ENCODE measurements at regions not wholly inside any gene's neighbourhood (a gene's known extent, or its start where the extent isn't known, plus 50 kb on each side); places are given as distances from the start of the nearest gene placed in this dataset.

- TF ChIP-seq REST (IDR thresholded peaks at IDR 0.05; ENCODE audit: unreplicated experiment) (no peak), EZH2 (IDR thresholded peaks at IDR 0.05; ENCODE audit: low read depth, unreplicated experiment) (no peak), EZH2phosphoT487 (IDR thresholded peaks at IDR 0.05; ENCODE audit: unreplicated experiment) (no peak), STAT1 (IDR thresholded peaks at IDR 0.05; ENCODE audit: unreplicated experiment) (no peak)
These were observed 83.3 kb downstream of the CLDN34 start (continued) for GRCh38 chrX:10050481-10050880.

GRCh38 chrX:10051866-10052480 is 84.8 kb downstream of the CLDN34 start:
- no peak for ATAC-seq
- Histone ChIP-seq H3K36me3 (ENCODE audit: insufficient read depth) (no peaks in the 10 kb centered on the region), H3K9me2 (ENCODE audit: insufficient read depth) (no peaks in the 10 kb centered on the region), H3F3A (replicated peaks; ENCODE audit: low read depth) (0 out of 2 replicates have a peak, but pooled peaks cover 4% of the 10 kb centered on the region), H3K79me2 (replicated peaks; ENCODE audit: insufficient read depth) (peaks cover 32% of the 10 kb centered on the region), H4K20me1 (replicated peaks; ENCODE audit: insufficient read depth) (no peaks in the 10 kb centered on the region), H3K27ac (ENCODE audit: low read depth) (no peak overlapping the region), H3K4me2 (no peak overlapping the region), H3K27me3 (ENCODE audit: insufficient read depth) (no peaks in the 10 kb centered on the region), H3K4me1 (ENCODE audit: insufficient read depth) (peaks cover 31% of the 10 kb centered on the region), H3K4me3 (no peak overlapping the region), H2AFZ (no peak overlapping the region)
- Mint-ChIP-seq H3K27me3 (ENCODE audit: insufficient read depth, low read depth, poor library complexity) (peaks cover 8% of the 10 kb centered on the region), H3K4me3 (no peak overlapping the region), H3K36me3 (ENCODE audit: low read depth) (peaks cover 14% of the 10 kb centered on the region), H3K9me3 (no peaks in the 10 kb centered on the region), H3K4me1 (peaks cover 49% of the 10 kb centered on the region), H3K27ac (no peak overlapping the region)
- no peak for DNase-seq (ENCODE audit: low spot score)
- TF ChIP-seq STAT1 (IDR thresholded peaks at IDR 0.05; ENCODE audit: unreplicated experiment) (no peak), EZH2phosphoT487 (IDR thresholded peaks at IDR 0.05; ENCODE audit: unreplicated experiment) (no peak), ETS1 (IDR thresholded peaks at IDR 0.05) (no peak), EZH2 (IDR thresholded peaks at IDR 0.05; ENCODE audit: low read depth, unreplicated experiment) (no peak), NANOG (IDR thresholded peaks at IDR 0.05; ENCODE audit: borderline replicate concordance) (no peak), ZNF114 (CRISPR knock-in tag; IDR thresholded peaks at IDR 0.05) (no peak), ZNF462 (CRISPR knock-in tag; IDR thresholded peaks at IDR 0.05) (no peak), REST (IDR thresholded peaks at IDR 0.05; ENCODE audit: unreplicated experiment) (no peak), POLR2AphosphoS5 (IDR thresholded peaks at IDR 0.05; ENCODE audit: low read depth) (no peak), ZNF331 (CRISPR knock-in tag; IDR thresholded peaks at IDR 0.05; ENCODE audit: low read depth) (no peak)

All from GM23338 (cell line).